Vagina (tissue), 2 donors: ENCODE measurements at regions not wholly inside any gene's neighbourhood (a gene's known extent, or its start where the extent isn't known, plus 50 kb on each side); places are given as distances from the start of the nearest gene placed in this dataset.

Experiments used
- DNase-seq, 2 donors: peaks; one replicate each; pipeline ENCODE4 v3.0.0-alpha.2; 2017; ENCODE audit errors: extremely low spot score in 2 of 2
- H3K27ac ChIP-seq: fragments of 200-600 bp; sonication (generic); one replicate; pipeline ENCODE4 v1.5.1; 2019
- H3K27me3 ChIP-seq: fragments of 200-600 bp; sonication (generic); one replicate; pipeline ENCODE4 v1.5.1; 2019
- H3K36me3 ChIP-seq, 2 donors: fragments of 200-600 bp; sonication (generic); one replicate each; pipeline ENCODE4 v1.5.1; 2017 to 2019
- H3K4me1 ChIP-seq: fragments of 200-600 bp; sonication (generic); one replicate; pipeline ENCODE4 v1.5.1; 2019
- H3K4me3 ChIP-seq, 2 donors: fragments of 200-600 bp; sonication (generic); 1 replicate in 1 of 2; 2 replicates in 1 of 2; pipeline ENCODE4 v1.5.1; 2016 to 2019
- H3K9me3 ChIP-seq: fragments of 200-600 bp; sonication (generic); one replicate; pipeline ENCODE4 v1.5.1; 2019
- CTCF ChIP-seq, 3 experiments: fragments of 450-650 bp in 2 of 3; fragments of 200-600 bp in 1 of 3; sonication (generic) in 1 of 3; IDR thresholded peaks; one replicate each; pipeline ENCODE4 v1.5.1; 2017 to 2019; ENCODE audit warnings: antibody characterized with exemption in 3 of 3, mild to moderate bottlenecking in 2 of 3, moderate library complexity in 2 of 3
- POLR2A ChIP-seq, 2 donors: fragments of 450-650 bp; IDR thresholded peaks; one replicate each; pipeline ENCODE4 v1.6.1; 2017; ENCODE audit warnings: antibody characterized with exemption in 2 of 2, mild to moderate bottlenecking in 2 of 2, moderate library complexity in 2 of 2
- POLR2AphosphoS5 ChIP-seq, 2 donors: sonication (generic); formaldehyde crosslinking; IDR thresholded peaks; one replicate each; pipeline ENCODE4 v1.9.0; 2017; ENCODE audit warnings: antibody characterized with exemption in 2 of 2, mild to moderate bottlenecking in 2 of 2, low read depth in 1 of 2; ENCODE audit not compliant: insufficient read depth in 1 of 2
- intact Hi-C: fragments of 100-400 bp; cut with DNase I; formaldehyde crosslinking; loops from one replicate; pipeline ENCODE4 v1.15.1; 2023

GRCh38 chr2:239826786-239827522 lies 198.2 kb downstream of the NDUFA10 start:
- no peak overlapping the region for H3K4me3 ChIP-seq
- H3K4me1 ChIP-seq = peaks cover 10% of the 10 kb centered on the region
- H3K27ac ChIP-seq = no peak overlapping the region
- no peaks in the 10 kb centered on the region for H3K9me3 ChIP-seq
- H3K27me3 ChIP-seq = no peaks in the 10 kb centered on the region
- TF ChIP-seq CTCF (IDR thresholded peaks at IDR 0.05) (no peak), POLR2A (IDR thresholded peaks at IDR 0.05) (no peak), POLR2AphosphoS5 (IDR thresholded peaks at IDR 0.05; ENCODE audit: insufficient read depth in 1 of 2, low read depth in 1 of 2) (no peak)
- intact Hi-C loops = no loop called here
- DNase-seq = peak in 1 of 2 donors; percentile 54
- H3K36me3 ChIP-seq = no peaks in the 10 kb centered on the region

- no peak overlapping the region for H3K27ac ChIP-seq
- no peak overlapping the region for H3K4me3 ChIP-seq
- intact Hi-C loops = no loop called here
- no peak for TF ChIP-seq POLR2AphosphoS5 (IDR thresholded peaks at IDR 0.05; ENCODE audit: insufficient read depth in 1 of 2, low read depth in 1 of 2)
- TF ChIP-seq CTCF (IDR thresholded peaks at IDR 0.05) = no peak
- TF ChIP-seq POLR2A (IDR thresholded peaks at IDR 0.05) = no peak
- no peaks in the 10 kb centered on the region for H3K27me3 ChIP-seq
- H3K36me3 ChIP-seq = no peaks in the 10 kb centered on the region
- DNase-seq = no peak
- H3K9me3 ChIP-seq = no peaks in the 10 kb centered on the region
- peaks cover 9% of the 10 kb centered on the region for H3K4me1 ChIP-seq
These were observed 198.8 kb downstream of the NDUFA10 start for GRCh38 chr2:239826376-239826775.

GRCh38 chr2:239825705-239825979 lies 199.5 kb downstream of the NDUFA10 start:
- no peaks in the 10 kb centered on the region for H3K36me3 ChIP-seq
- no peak overlapping the region for H3K27ac ChIP-seq
- TF ChIP-seq POLR2AphosphoS5 (IDR thresholded peaks at IDR 0.05; ENCODE audit: insufficient read depth in 1 of 2, low read depth in 1 of 2) = no peak
- TF ChIP-seq POLR2A (IDR thresholded peaks at IDR 0.05) = no peak
- no peak for TF ChIP-seq CTCF (IDR thresholded peaks at IDR 0.05)
- peaks cover 1% of the 10 kb centered on the region for H3K4me1 ChIP-seq
- H3K9me3 ChIP-seq = no peaks in the 10 kb centered on the region
- H3K4me3 ChIP-seq = no peak overlapping the region
- intact Hi-C loops = no loop called here
- H3K27me3 ChIP-seq = no peaks in the 10 kb centered on the region
- DNase-seq = peak in 1 of 2 donors; percentile 85

GRCh38 chr2:239824866-239825704 lies 200.1 kb downstream of the NDUFA10 start:
- Histone ChIP-seq H3K36me3 (no peaks in the 10 kb centered on the region), H3K4me3 (no peak overlapping the region), H3K27ac (no peak overlapping the region), H3K27me3 (no peaks in the 10 kb centered on the region), H3K4me1 (no peaks in the 10 kb centered on the region), H3K9me3 (no peaks in the 10 kb centered on the region)
- peak; percentile 71 to 84 for DNase-seq
- intact Hi-C loops = no loop called here
- TF ChIP-seq POLR2A (IDR thresholded peaks at IDR 0.05) (no peak), POLR2AphosphoS5 (IDR thresholded peaks at IDR 0.05; ENCODE audit: insufficient read depth in 1 of 2, low read depth in 1 of 2) (no peak), CTCF (IDR thresholded peaks at IDR 0.05) (no peak)
